Stimulated activated CD8-positive, alpha-beta memory T cell treated with anti-CD3 and anti-CD28 coated beads, Interleukin-7, amount 100 ng/mL, for 48 hours (primary cell): ENCODE measurements at regions not wholly inside any gene's neighbourhood (a gene's known extent, or its start where the extent isn't known, plus 50 kb on each side); places are given as distances from the start of the nearest gene placed in this dataset.

ENCODE experiments used
- DNase-seq, 2 donors: peaks; one replicate each; pipeline ENCODE4 v3.0.0-alpha.2; 2020; ENCODE audit warnings: low read depth in 1 of 2; ENCODE audit errors: extremely low read depth in 1 of 2

DNA sequence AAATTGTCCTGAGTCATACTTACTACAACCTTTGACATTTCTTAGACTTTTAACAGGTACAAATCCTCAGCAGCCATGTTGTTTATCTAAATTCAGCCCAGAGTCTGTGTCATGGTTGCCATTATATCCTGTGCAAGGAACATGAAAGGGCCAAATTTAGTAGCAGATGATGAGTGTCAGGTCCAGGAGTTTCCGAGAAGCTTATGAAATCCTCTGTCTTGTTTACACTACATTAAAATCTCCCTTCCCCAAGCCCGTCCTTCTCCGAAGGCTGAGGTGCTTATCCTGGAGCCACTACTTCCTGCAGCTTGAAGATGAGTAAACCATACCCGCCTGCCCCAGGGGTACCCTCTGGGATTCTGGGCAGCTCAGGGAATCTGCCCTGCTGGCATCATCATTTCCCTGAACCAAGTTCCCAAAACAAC lies 102.6 kb upstream of the SERP2 start:
- no peak for DNase-seq

DNA sequence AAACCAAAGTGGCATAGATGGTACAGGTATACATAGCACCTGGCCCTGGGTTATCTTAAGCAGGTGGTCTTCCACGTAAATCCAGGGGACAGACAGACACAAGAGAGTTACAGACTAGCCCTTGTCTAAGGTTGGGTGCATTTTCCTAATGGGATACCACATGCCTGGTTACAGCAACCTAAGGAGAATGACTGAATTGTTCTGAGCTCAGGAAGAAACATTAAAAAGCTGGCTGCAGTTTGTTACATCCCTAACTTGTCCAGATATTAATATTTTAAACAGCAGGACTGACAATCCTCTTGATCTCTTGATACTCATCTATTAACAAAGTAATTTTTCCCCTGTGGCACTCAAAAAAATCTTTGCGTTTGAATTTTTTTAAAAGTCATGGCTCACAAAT lies 102.2 kb upstream of the SERP2 start:
- no peak for DNase-seq

DNA sequence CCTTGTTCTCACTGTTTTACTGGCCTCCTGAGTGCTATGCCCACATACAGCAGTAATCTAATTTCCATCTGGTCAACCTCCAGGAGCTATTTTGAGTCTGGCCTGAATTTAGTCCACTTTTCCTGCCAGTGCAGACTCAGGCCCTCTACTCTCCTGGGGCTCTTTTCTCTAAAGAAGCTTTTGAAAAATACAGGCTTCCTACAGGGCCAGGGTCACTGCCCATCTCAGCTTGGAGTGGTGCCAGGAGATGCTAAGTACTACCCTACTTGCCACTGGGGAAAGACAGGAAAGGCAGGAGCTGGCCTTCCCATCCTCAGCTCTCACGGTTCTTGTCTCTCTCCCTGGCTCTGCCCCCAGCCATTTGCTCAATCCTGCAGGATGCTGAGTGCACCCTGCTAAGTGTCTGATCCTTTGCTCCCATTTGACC lies 101.7 kb upstream of the SERP2 start:
- no peak for DNase-seq

DNA sequence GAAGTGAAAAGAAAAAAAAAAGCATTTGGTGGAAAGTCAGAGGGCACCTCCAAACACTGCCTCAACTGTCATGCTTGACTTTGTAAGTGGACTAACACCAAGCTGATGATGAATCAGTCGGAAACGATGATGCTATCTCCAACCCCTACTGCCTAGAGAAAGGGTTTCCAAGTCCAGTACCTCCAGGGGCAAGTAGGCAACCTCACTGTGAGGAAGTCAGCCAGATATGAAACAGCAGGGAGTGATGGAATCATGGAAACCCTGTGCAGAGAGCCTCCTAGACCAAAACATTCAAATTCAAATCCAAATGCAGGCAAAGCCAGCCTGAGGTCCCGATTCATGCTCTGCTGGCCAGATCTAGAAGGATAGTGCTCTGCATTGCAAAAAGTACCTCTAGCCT lies 100.9 kb upstream of the SERP2 start:
- DNase-seq, result no peak

DNA sequence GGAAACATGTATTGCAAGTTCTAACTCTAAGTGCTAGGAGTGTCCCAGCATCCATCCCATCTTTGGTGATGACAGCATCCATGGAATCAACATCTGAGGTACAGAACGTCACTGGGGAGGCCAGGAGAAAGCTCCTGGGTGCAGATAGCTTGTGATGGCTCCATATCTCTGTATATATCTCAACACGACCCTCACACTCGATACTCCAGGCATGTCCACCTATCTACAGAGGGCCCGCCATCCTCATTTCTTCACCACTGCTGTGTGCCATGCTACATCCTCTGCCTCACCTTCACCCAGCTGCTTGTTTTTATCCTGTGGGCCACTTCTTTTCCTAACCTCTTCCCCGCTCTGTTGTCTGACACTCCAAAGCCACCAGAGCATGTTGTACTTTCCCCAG lies 100.4 kb upstream of the SERP2 start:
- no peak for DNase-seq

DNA sequence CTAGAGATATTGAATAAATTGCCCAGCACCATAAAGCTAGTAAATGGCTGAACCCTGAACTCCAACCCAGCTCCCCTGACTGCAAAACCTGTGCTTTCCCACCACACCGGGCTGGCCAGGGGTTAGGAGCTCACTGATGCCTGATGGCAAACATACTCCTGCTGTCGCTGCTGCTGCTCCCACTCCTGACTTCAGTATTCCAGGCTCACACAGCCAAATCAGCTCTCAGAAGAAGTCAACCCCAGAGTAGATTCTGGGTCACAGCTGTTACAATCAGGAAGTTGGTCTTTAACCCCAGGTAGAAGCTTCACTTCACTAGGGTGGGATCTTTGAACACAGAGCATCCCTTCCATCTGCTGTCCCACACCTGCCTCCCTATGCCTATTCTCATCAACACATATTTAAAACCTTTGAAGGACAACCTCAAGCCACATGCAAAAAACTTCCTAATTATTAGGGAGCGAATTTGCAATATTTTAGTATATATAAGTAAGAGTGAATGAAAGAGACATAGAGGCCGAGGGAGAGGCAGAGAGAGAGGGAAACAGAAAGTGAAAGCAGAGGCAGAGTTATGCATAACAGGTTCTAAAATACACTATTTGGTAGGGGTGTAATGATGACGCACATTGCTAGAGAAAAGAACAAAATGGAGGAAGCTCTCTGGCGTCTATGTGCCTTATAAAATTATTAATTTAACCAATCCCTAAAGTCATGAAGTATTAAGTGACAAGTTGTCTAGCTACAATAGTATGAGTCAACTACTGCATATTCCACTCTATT lies 99.4 kb upstream of the SERP2 start:
- DNase-seq, result no peak

DNA sequence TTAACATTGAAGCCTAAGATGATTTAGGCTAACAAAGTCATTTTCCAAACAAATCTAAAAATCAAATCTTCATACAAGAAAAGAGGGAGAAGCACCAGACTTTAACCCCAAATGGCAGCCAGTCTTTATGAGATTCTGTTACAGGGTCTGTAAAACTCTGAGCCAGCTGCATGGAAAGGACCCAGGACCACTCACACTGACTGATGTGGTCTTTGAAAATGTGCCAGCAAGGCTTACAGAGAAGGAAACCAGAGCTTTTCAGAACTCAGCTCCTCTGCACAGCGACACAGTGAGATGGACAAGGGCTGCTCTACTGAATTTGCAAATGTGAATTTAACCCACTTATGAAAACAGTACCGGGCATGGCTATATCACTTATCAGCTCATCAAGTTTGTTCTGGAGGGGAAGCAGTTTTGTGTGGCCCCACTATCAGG lies 98.8 kb upstream of the SERP2 start:
- DNase-seq, result no peak

DNA sequence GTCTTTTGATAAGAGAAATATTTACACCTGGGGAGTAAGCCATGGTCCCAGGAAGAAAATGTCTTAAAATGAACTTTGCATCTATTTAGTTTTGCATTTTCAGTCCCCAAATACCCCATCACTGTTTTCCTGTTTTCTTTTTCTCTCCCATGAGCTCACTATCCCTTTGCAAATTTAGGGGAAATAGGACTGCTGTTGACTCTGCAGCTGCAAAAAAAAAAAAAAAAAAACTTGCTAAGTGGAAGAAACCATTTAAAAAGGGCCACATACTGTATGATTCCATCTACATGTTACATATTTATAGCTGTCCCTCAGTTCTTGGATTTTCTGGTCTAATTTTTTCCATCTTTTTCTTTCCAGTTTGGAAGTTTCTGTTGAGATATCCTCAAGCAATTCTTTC lies 98.2 kb upstream of the SERP2 start:
- no peak for DNase-seq

DNA sequence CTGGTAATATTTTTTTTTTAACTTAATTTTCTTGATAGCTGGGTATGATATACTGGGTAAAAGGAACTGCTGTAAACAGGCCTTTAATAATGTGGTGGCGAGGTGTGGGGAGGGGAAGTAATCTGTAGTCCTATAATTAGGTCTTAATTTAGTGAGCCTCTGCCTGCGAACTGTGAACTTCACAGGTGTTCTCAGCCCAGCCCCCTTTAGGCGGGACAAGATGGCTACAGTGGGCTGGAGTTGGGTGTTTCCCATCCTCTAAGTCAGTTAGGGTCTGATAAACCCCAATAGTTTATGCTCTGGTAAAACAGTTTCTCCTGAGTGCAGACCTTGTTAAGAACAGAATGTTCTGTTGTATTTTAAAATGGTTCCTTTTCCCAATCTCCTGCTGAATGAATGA lies 97.6 kb upstream of the SERP2 start:
- DNase-seq, result no peak

DNA sequence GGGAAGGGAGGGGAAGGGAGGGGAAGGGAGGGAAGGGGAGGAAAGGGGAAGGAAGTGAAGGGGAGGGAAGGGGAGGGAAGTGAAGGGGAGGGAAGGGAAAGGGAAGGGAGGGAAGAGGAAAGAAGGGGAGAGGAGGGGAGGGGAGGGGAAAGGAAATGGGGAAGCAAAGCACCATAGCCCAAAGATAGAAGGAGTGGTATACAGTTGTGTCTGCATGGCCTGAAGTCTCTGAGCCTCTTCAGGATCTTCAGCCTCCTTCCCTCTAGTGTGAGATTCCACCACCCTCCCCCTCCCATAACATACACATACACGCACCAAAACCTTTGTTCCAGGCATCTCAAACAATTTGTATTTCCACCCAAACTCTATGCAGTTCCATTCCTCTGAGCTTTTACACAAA lies 96.2 kb upstream of the SERP2 start:
- DNase-seq, result no peak

DNA sequence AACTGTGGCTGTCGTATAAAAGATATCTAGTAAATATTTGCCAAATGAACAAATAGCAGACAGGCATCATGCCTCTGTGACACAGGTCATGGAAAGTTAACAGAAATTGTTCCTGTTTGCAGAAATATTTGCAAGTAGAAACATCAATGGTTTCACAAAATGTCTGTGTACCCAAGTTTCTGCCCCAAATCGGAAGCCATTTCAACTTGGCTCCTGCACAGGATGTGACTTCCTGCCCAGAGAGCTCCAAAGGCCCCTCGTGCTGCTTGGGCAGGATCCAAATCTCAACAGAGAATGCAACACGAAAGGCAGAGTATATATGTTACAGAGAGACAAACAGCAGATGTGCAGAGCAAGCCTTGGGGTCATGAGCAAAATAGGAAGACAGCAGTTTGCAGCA lies 95.5 kb upstream of the SERP2 start:
- no peak for DNase-seq

DNA sequence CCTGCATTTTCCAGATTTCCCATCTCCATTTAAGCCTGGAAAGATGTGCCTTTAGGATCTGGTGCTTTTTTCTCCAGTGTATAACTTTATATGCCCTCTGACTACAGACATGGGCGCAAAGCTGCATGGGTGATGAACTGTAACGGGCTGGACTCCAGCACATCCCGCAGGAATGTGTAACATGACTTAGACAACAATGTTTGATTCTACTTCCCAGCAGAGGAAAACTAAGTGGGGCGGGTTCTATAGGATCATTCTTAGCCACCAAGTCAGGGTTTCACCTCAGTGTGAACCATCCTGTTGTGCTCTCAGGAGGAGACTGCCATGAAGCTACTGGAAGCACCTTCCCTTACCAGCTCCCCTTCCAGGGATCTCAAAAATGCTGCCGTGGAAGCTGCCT lies 93.2 kb upstream of the SERP2 start:
- DNase-seq, result no peak

DNA sequence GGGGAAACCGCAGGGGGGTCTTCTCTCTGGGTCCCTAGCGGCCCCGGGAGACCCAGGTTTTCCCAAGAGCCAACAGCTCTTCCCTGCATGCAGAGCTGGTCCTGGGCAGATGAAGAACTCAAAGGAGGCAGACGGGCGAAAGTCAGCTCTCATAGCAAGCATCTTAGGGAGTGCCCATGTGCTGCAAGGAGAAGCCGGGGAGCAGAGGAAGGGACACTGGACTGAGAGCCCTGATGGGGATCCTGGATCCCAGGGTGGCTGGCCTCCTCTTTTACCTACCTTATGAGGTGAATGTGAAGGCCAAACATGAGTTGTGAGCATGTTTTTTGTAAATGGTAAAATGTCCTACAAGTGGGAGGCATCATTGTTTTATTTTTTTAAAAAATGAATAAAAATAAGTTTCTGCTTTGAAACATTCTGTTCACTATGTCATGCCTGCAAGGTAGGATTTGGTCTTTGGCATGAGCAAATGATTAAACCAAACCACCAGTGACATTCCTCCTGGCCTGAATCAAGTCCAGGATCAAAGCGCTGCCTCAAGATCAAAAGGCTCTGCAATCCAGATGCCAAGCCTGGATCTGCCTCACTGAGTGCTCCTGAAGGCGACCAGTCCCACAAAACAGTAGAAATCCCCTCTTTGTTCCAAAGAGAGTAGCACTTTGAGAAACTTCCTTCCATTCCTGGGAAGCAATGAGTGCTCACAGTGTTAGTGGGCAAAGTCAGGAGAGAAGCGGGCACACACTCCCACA lies 92.2 kb upstream of the SERP2 start:
- DNase-seq, result no peak

DNA sequence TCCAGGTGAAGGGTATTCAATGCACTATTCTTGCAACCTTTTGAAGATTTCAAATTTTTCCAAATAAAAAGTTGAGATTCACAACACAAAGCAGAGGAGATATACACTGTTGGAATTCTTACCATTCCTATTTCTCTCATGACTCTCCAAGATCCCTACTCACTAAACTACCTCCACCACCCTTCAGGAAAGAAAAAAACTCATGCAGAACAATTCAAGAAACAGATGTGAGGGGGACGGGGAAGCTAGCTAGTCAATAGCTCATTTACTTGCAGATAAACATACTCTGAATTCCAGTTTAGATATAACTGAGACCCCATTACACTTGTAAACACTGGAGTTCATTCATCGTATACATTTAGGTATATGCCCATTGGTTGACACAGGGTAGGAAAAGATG lies 90.0 kb upstream of the SERP2 start:
- DNase-seq, result no peak

DNA sequence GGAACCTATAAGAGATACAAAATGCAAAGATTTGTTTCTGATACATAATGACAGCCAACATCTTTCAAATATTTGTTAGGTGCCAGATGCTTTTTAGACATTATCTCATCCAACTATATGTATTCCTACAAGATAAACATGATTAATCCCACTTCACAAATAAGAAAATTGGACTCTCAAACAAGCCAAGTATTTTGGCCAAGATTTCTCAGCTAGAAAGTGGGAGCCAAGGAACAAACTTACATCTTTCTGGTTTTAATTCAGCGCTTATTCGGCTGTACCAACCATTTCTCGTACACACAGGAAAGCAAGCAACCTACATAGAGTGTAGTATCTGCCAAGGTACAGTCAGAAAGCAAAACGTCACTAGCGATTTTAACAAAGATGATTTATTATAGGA lies 85.7 kb upstream of the SERP2 start:
- DNase-seq, result no peak

DNA sequence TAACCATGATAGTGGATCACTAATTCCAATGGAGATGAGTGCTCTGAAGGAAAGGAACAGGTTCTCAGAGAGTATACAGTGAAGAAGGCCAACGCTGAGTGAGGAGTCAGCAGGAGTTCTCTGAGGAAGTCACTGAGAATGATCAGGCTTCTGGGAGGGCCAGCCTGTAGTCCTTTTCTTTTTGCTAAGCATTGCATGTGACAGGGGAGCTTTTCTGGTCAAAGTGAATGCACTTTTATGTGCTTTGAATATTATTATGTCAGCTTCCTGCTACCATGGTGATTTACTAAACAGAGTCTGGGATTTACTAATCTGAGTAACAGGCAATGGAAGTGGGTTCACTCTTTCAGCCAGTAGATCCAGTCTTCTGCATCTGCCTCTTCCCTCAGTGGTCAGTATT lies 81.1 kb upstream of the SERP2 start:
- no peak for DNase-seq

DNA sequence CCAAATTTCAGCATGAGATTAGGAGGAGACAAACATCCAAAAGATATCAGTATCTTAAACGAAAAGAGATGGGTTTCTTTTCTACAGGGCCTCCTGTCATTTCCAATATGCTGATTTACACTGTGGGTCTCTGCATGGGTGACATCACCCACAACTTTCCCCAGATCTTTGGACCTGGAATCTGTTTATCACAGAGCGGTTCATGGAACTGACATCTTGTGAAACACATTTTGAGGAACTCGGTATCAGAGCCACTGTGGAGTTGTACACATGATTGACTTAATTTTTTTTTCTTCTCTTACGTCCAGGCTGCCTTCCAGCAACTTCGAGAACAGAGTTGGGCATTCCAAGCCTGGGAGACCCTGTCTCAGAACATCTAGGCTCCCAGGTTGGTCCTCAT lies 80.2 kb upstream of the SERP2 start:
- DNase-seq, result no peak

DNA sequence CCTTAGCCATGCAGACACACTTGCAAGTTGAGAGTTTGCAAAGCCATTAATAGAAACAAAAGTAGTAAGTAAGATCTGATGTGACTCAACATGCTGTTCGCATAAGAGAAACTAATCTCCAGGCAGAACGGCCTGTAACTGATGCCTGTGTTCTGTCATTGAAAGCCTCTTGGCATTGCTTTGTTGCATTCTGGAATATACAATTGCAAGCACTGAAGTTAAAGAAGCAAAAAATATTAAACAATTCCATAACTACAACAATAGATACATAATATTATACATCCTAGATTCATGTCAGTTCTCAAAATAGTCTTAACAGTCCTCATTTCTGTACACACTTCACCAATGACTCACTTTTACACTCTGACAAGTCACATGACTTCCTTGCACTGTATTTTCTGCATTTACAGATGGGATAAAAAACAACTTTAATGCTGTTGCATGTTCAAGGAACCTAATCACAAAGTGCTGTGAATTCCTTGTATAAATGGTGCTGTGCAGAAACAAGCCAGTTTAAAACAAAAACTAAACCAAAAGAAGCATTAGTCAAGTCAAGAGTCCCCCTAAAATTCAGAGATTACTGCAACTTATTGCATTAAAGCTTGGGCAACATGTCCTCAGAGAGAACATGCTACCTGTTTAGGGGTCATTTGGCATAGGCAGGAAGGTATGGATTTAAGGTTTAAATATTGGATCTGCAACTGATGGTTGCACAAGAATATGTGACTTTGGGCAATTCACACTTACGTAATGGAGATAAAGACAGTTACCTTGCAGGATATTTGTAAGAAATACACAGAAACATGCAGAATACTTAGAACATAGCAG lies 79.5 kb upstream of the SERP2 start:
- no peak for DNase-seq

DNA sequence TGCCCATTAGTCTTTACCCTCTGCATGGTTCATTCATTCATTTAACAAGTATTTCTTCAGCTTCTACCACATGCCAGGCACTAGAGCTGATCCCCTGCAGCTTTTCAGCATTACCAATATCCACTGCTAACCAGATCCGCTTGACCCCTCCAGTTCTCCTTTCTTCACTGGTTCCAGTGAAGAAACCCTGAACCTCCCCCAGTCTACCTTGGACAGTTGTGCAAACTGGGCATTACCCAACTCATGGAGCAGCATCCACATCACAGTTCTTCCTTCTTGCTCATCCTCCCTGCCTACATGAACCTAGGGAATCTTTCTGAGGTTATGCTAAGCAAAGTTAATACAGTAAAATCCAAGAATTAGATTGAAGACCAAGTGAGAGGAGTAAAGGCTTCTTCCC lies 78.7 kb upstream of the SERP2 start:
- DNase-seq, result no peak

DNA sequence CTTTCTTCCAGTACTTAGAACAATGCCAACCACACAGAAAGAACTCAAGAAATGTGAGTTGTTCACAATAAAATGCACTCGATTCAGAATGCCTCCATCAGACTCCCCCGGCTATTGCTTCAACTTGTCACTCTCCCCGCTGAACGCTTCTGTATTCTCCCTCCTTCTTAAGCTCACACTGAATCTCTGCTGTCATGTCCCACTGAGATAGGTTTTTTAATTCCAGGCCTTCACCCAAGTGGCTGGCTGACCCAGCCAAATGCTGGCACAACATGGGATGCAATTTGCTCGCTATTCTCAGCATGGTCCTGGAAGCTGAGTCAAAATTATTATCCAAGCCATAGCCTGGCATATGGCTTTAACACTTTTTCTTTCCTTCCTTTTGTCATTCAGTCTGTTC lies 76.8 kb upstream of the SERP2 start:
- no peak for DNase-seq

DNA sequence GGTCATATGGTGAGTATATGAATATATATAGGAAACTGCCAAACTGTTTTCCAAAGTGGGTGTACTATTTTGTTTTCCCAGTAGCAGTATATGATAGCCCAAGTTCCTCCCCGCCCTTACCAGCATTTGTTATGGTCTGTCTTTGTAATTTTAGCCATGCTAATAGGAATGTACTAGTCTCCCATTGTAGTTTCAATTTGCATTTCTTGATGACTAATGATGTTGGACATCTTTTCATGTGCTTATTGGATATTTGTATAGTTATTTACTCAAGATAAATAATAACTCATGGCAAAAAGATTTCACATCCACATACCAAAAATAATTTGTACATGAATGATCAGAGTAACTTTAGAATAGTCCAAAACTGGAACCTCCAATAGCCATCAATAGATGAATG lies 75.3 kb upstream of the SERP2 start:
- DNase-seq, result no peak
